Breast epithelium (tissue), 3 donors: ENCODE measurements at regions not wholly inside any gene's neighbourhood (a gene's known extent, or its start where the extent isn't known, plus 50 kb on each side); places are given as distances from the start of the nearest gene placed in this dataset.

ENCODE experiments used
- POLR2A ChIP-seq: fragments of 450-650 bp; IDR thresholded peaks from one replicate; pipeline ENCODE4 v1.6.1; 2016; ENCODE audit warnings: antibody characterized with exemption, mild to moderate bottlenecking, moderate library complexity
- POLR2AphosphoS5 ChIP-seq, 3 donors: sonication (generic); formaldehyde crosslinking; IDR thresholded peaks; one replicate each; pipeline ENCODE4 v1.6.1; 2017; ENCODE audit warnings: antibody characterized with exemption in 3 of 3
- TF ChIP-seq, protein P1 (sequence below), 3 donors: fragments of 450-650 bp; IDR thresholded peaks; one replicate each; pipeline ENCODE4 v1.5.1; 2016 to 2017; ENCODE audit warnings: antibody characterized with exemption in 3 of 3, mild to moderate bottlenecking in 3 of 3, moderate library complexity in 3 of 3

DNA sequence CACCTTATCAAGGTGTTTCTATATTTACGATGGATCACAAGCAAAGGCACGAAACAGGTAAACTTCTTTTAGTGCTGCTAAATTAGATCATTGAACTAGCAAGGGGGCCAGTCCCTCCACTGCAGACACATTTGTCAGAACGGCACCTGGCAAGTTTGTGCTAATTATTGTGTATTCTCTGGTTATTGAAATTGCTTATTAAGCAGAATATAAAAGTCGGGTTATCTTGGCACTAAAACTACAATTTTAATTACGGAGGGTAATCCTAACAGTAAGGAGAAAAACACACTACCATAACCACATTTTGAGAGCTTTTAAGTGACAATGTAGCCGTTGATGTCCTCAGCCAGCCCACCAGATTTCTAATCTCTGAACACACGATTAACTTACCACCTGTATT is 118.9 kb upstream of the BTN3A2 start:
- TF ChIP-seq, protein P1, sequence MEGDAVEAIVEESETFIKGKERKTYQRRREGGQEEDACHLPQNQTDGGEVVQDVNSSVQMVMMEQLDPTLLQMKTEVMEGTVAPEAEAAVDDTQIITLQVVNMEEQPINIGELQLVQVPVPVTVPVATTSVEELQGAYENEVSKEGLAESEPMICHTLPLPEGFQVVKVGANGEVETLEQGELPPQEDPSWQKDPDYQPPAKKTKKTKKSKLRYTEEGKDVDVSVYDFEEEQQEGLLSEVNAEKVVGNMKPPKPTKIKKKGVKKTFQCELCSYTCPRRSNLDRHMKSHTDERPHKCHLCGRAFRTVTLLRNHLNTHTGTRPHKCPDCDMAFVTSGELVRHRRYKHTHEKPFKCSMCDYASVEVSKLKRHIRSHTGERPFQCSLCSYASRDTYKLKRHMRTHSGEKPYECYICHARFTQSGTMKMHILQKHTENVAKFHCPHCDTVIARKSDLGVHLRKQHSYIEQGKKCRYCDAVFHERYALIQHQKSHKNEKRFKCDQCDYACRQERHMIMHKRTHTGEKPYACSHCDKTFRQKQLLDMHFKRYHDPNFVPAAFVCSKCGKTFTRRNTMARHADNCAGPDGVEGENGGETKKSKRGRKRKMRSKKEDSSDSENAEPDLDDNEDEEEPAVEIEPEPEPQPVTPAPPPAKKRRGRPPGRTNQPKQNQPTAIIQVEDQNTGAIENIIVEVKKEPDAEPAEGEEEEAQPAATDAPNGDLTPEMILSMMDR (IDR thresholded peaks at IDR 0.05) = no peak
- no peak for TF ChIP-seq POLR2AphosphoS5 (IDR thresholded peaks at IDR 0.05)
- no peak for TF ChIP-seq POLR2A
